ENCODE measurements at regions not wholly inside any gene's neighbourhood (a gene's known extent, or its start where the extent isn't known, plus 50 kb on each side); places are given as distances from the start of the nearest gene placed in this dataset.

GRCh38 chr10:128981881-128982615, 485.0 kb upstream of the MGMT start:
- H3K4me3 Mint-ChIP-seq: no peak overlapping the region
- H3K4me3 ChIP-seq (ENCODE audit: low read length in 2 of 2): no peak overlapping the region
- H3K36me3 Mint-ChIP-seq: no peaks in the 10 kb centered on the region
- ChIA-PET POLR2A (ENCODE audit: partially characterized antibody) (no interaction called here), CTCF (ENCODE audit: partially characterized antibody) (no interaction called here)
- no peak for DNase-seq
- no peaks in the 10 kb centered on the region for H3K27me3 ChIP-seq (ENCODE audit: insufficient read depth, low read length)
- intact Hi-C loops (cut with micrococcal nuclease): no loop called here
- H3K9me3 Mint-ChIP-seq: no peaks in the 10 kb centered on the region
- H3K27ac Mint-ChIP-seq: no peak overlapping the region
- H3K36me3 ChIP-seq (ENCODE audit: insufficient read depth, low read length): no peaks in the 10 kb centered on the region
- H3K27me3 Mint-ChIP-seq: peaks cover 0 to 4% of the 10 kb centered on the region in 2 donors
- no peak overlapping the region for H3K27ac ChIP-seq (ENCODE audit: low read depth, low read length)
- H3K4me1 ChIP-seq (ENCODE audit: insufficient read depth, low read length): no peaks in the 10 kb centered on the region
- H3K4me1 Mint-ChIP-seq: no peaks in the 10 kb centered on the region
- no peaks in the 10 kb centered on the region for H3K9me3 ChIP-seq (ENCODE audit: control insufficient read depth in 1 of 2, low read length in 2 of 2)

- H3K9me3 ChIP-seq (ENCODE audit: control insufficient read depth in 1 of 2, low read length in 2 of 2): no peaks in the 10 kb centered on the region
- Mint-ChIP-seq H3K27ac (no peak overlapping the region), H3K27me3 (peaks cover 0 to 3% of the 10 kb centered on the region in 2 donors), H3K36me3 (no peaks in the 10 kb centered on the region), H3K4me3 (no peak overlapping the region), H3K9me3 (no peaks in the 10 kb centered on the region), H3K4me1 (no peaks in the 10 kb centered on the region)
- ChIA-PET POLR2A (ENCODE audit: partially characterized antibody) (no interaction called here), CTCF (ENCODE audit: partially characterized antibody) (no interaction called here)
- intact Hi-C loops (cut with micrococcal nuclease): no loop called here
- no peak overlapping the region for H3K27ac ChIP-seq (ENCODE audit: low read depth, low read length)
- DNase-seq: no peak
- H3K27me3 ChIP-seq (ENCODE audit: insufficient read depth, low read length): no peaks in the 10 kb centered on the region
- no peaks in the 10 kb centered on the region for H3K4me1 ChIP-seq (ENCODE audit: insufficient read depth, low read length)
- H3K4me3 ChIP-seq (ENCODE audit: low read length in 2 of 2): no peak overlapping the region
- H3K36me3 ChIP-seq (ENCODE audit: insufficient read depth, low read length): no peaks in the 10 kb centered on the region
These were observed 484.5 kb upstream of the MGMT start for GRCh38 chr10:128982616-128982915.

GRCh38 chr10:128985036-128985435, 482.0 kb upstream of the MGMT start:
- no peaks in the 10 kb centered on the region for H3K27me3 ChIP-seq (ENCODE audit: insufficient read depth, low read length)
- ChIA-PET POLR2A (ENCODE audit: partially characterized antibody) (no interaction called here), CTCF (ENCODE audit: partially characterized antibody) (interaction anchor here (2.1 kb wide), 1 partner anchor 10 kb away, joined by 4 read pairs; no protein-coding TSS in a partner anchor)
- H3K27ac ChIP-seq (ENCODE audit: low read depth, low read length): no peak overlapping the region
- DNase-seq: no peak
- peaks cover 0 to 3% of the 10 kb centered on the region in 2 donors for H3K27me3 Mint-ChIP-seq
- no peak overlapping the region for H3K4me3 Mint-ChIP-seq
- no peak overlapping the region for H3K4me3 ChIP-seq (ENCODE audit: low read length in 2 of 2)
- no peaks in the 10 kb centered on the region for H3K36me3 Mint-ChIP-seq
- H3K9me3 Mint-ChIP-seq: no peaks in the 10 kb centered on the region
- no peaks in the 10 kb centered on the region for H3K4me1 Mint-ChIP-seq
- no peaks in the 10 kb centered on the region for H3K36me3 ChIP-seq (ENCODE audit: insufficient read depth, low read length)
- no peaks in the 10 kb centered on the region for H3K4me1 ChIP-seq (ENCODE audit: insufficient read depth, low read length)
- H3K9me3 ChIP-seq (ENCODE audit: control insufficient read depth in 1 of 2, low read length in 2 of 2): no peaks in the 10 kb centered on the region
- intact Hi-C loops (cut with micrococcal nuclease): no loop called here
- no peak overlapping the region for H3K27ac Mint-ChIP-seq

- H3K27ac ChIP-seq (ENCODE audit: low read depth, low read length): no peak overlapping the region
- Mint-ChIP-seq H3K36me3 (no peaks in the 10 kb centered on the region), H3K27ac (no peak overlapping the region), H3K9me3 (peaks cover 0 to 2% (median 0%) of the 10 kb centered on the region in 8 donors), H3K4me1 (no peaks in the 10 kb centered on the region), H3K4me3 (no peak overlapping the region), H3K27me3 (no peaks in the 10 kb centered on the region)
- no peaks in the 10 kb centered on the region for H3K4me1 ChIP-seq (ENCODE audit: insufficient read depth, low read length)
- intact Hi-C loops (cut with micrococcal nuclease): no loop called here
- H3K27me3 ChIP-seq (ENCODE audit: insufficient read depth, low read length): no peaks in the 10 kb centered on the region
- ChIA-PET POLR2A (ENCODE audit: partially characterized antibody) (no interaction called here), CTCF (ENCODE audit: partially characterized antibody) (no interaction called here)
- no peaks in the 10 kb centered on the region for H3K36me3 ChIP-seq (ENCODE audit: insufficient read depth, low read length)
- DNase-seq: no peak
- H3K9me3 ChIP-seq (ENCODE audit: control insufficient read depth in 1 of 2, low read length in 2 of 2): no peaks in the 10 kb centered on the region
- no peak overlapping the region for H3K4me3 ChIP-seq (ENCODE audit: low read length in 2 of 2)
These were observed 476.1 kb upstream of the MGMT start for GRCh38 chr10:128990986-128991385.

GRCh38 chr10:128992770-128993169, 474.3 kb upstream of the MGMT start:
- POLR2A ChIA-PET (ENCODE audit: partially characterized antibody): no interaction called here
- no peak for DNase-seq
- CTCF ChIA-PET (ENCODE audit: partially characterized antibody): no interaction called here
- H3K9me3 ChIP-seq (ENCODE audit: control insufficient read depth in 1 of 2, low read length in 2 of 2): no peaks in the 10 kb centered on the region
- no peak overlapping the region for H3K4me3 ChIP-seq (ENCODE audit: low read length in 2 of 2)
- H3K27ac Mint-ChIP-seq: no peak overlapping the region
- peaks cover 0 to 2% (median 0%) of the 10 kb centered on the region in 8 donors for H3K9me3 Mint-ChIP-seq
- H3K4me1 Mint-ChIP-seq: no peaks in the 10 kb centered on the region
- H3K27me3 Mint-ChIP-seq: no peaks in the 10 kb centered on the region
- no peaks in the 10 kb centered on the region for H3K27me3 ChIP-seq (ENCODE audit: insufficient read depth, low read length)
- H3K36me3 Mint-ChIP-seq: no peaks in the 10 kb centered on the region
- no peaks in the 10 kb centered on the region for H3K4me1 ChIP-seq (ENCODE audit: insufficient read depth, low read length)
- H3K27ac ChIP-seq (ENCODE audit: low read depth, low read length): no peak overlapping the region
- intact Hi-C loops (cut with micrococcal nuclease): no loop called here
- no peak overlapping the region for H3K4me3 Mint-ChIP-seq
- H3K36me3 ChIP-seq (ENCODE audit: insufficient read depth, low read length): no peaks in the 10 kb centered on the region

GRCh38 chr10:128993443-128993842, 473.6 kb upstream of the MGMT start:
- Mint-ChIP-seq H3K9me3 (peaks cover 0 to 2% (median 0%) of the 10 kb centered on the region in 8 donors), H3K36me3 (no peaks in the 10 kb centered on the region)

GRCh38 chr10:128993911-128994538, 473.0 kb upstream of the MGMT start:
- Mint-ChIP-seq H3K9me3 (peaks cover 0 to 2% (median 0%) of the 10 kb centered on the region in 8 donors), H3K27ac (no peak overlapping the region), H3K36me3 (no peaks in the 10 kb centered on the region), H3K27me3 (no peaks in the 10 kb centered on the region), H3K4me1 (no peaks in the 10 kb centered on the region), H3K4me3 (no peak overlapping the region)
- POLR2A ChIA-PET (ENCODE audit: partially characterized antibody): no interaction called here
- H3K27ac ChIP-seq (ENCODE audit: low read depth, low read length): no peak overlapping the region
- CTCF ChIA-PET (ENCODE audit: partially characterized antibody): interaction anchor here (1.7 kb wide), 1 partner anchor 8 kb away, joined by 4 read pairs; no protein-coding TSS in a partner anchor
- H3K4me3 ChIP-seq (ENCODE audit: low read length in 2 of 2): no peak overlapping the region
- H3K9me3 ChIP-seq (ENCODE audit: control insufficient read depth in 1 of 2, low read length in 2 of 2): no peaks in the 10 kb centered on the region
- no peaks in the 10 kb centered on the region for H3K27me3 ChIP-seq (ENCODE audit: insufficient read depth, low read length)
- no peak for DNase-seq
- no peaks in the 10 kb centered on the region for H3K36me3 ChIP-seq (ENCODE audit: insufficient read depth, low read length)
- no peaks in the 10 kb centered on the region for H3K4me1 ChIP-seq (ENCODE audit: insufficient read depth, low read length)
- intact Hi-C loops (cut with micrococcal nuclease): no loop called here

More at GRCh38 chr10:128993443-128993842, 473.6 kb upstream of the MGMT start:
- Mint-ChIP-seq H3K27me3 (no peaks in the 10 kb centered on the region), H3K27ac (no peak overlapping the region), H3K4me1 (no peaks in the 10 kb centered on the region), H3K4me3 (no peak overlapping the region)
- intact Hi-C loops (cut with micrococcal nuclease): no loop called here
- Histone ChIP-seq H3K9me3 (ENCODE audit: control insufficient read depth in 1 of 2, low read length in 2 of 2) (no peaks in the 10 kb centered on the region), H3K27ac (ENCODE audit: low read depth, low read length) (no peak overlapping the region), H3K4me3 (ENCODE audit: low read length in 2 of 2) (no peak overlapping the region), H3K27me3 (ENCODE audit: insufficient read depth, low read length) (no peaks in the 10 kb centered on the region), H3K36me3 (ENCODE audit: insufficient read depth, low read length) (no peaks in the 10 kb centered on the region), H3K4me1 (ENCODE audit: insufficient read depth, low read length) (no peaks in the 10 kb centered on the region)
- CTCF ChIA-PET (ENCODE audit: partially characterized antibody): no interaction called here
- POLR2A ChIA-PET (ENCODE audit: partially characterized antibody): no interaction called here
- no peak for DNase-seq

All from CD4-positive, alpha-beta memory T cell (primary cell).